ENCODE measurements at regions not wholly inside any gene's neighbourhood (a gene's known extent, or its start where the extent isn't known, plus 50 kb on each side); places are given as distances from the start of the nearest gene placed in this dataset.

DNA sequence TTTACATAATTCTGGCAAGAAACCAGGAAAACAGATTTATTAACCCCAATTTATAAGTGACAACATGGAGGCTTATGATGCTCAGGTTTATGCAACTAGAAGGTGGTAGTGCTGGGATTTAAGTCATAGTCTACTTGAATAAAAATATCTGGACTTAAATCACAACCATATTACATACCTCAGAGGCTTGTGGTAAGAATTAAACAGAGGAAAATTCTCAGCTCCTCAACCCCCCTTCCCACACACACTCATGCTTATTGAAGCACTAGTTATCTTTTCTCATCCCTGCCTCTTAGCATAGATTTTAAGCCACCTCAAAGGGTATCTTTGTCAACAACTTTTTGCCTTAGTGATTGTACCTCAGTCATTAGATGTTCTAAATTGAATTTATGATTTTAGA lies 731.0 kb downstream of the PRELID2 start:
- Histone ChIP-seq H3K79me2 (no peaks in the 10 kb centered on the region), H2AFZ (no peak overlapping the region), H3K4me3 (ENCODE audit: low read depth, low read length) (no peak overlapping the region), H3K36me3 (ENCODE audit: control insufficient read depth, insufficient read depth, low read length) (no peaks in the 10 kb centered on the region), H3K4me2 (ENCODE audit: low read length) (no peak overlapping the region), H3K27me3 (ENCODE audit: control insufficient read depth, insufficient read depth, low read length) (no peaks in the 10 kb centered on the region), H3K9ac (no peak overlapping the region), H3K27ac (no peak overlapping the region), H3K9me3 (ENCODE audit: control insufficient read depth, low read length) (no peaks in the 10 kb centered on the region), H3K4me1 (no peaks in the 10 kb centered on the region)
- TF ChIP-seq, protein P1, sequence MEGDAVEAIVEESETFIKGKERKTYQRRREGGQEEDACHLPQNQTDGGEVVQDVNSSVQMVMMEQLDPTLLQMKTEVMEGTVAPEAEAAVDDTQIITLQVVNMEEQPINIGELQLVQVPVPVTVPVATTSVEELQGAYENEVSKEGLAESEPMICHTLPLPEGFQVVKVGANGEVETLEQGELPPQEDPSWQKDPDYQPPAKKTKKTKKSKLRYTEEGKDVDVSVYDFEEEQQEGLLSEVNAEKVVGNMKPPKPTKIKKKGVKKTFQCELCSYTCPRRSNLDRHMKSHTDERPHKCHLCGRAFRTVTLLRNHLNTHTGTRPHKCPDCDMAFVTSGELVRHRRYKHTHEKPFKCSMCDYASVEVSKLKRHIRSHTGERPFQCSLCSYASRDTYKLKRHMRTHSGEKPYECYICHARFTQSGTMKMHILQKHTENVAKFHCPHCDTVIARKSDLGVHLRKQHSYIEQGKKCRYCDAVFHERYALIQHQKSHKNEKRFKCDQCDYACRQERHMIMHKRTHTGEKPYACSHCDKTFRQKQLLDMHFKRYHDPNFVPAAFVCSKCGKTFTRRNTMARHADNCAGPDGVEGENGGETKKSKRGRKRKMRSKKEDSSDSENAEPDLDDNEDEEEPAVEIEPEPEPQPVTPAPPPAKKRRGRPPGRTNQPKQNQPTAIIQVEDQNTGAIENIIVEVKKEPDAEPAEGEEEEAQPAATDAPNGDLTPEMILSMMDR (IDR thresholded peaks at IDR 0.05): no peak

DNA sequence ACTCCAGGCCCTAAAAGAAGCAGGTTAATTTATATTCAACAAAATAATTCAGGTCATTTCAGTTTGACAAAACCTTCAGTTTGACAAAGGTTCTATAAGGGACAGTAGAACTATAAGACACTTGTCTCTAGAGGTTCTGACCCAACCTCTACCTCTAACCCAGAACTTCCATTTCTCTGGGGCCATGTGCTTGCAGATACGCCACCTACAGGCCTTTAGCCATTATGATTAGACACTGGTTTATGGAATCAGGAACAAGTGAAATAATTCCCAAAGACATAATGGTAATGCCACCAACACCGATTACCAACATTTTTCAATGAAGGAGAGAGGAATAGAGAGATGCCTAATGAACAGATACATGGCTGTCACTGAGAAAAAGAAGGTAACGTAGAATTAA lies 733.9 kb downstream of the PRELID2 start:
- Histone ChIP-seq H3K9me3 (ENCODE audit: control insufficient read depth, low read length) (no peaks in the 10 kb centered on the region), H3K36me3 (ENCODE audit: control insufficient read depth, insufficient read depth, low read length) (no peaks in the 10 kb centered on the region), H3K4me3 (ENCODE audit: low read depth, low read length) (no peak overlapping the region), H3K79me2 (no peaks in the 10 kb centered on the region), H3K27me3 (ENCODE audit: control insufficient read depth, insufficient read depth, low read length) (no peaks in the 10 kb centered on the region), H3K4me2 (ENCODE audit: low read length) (no peak overlapping the region), H2AFZ (no peak overlapping the region), H3K9ac (no peak overlapping the region), H3K4me1 (no peaks in the 10 kb centered on the region), H3K27ac (no peak overlapping the region)
- TF ChIP-seq, protein P1 (IDR thresholded peaks at IDR 0.05): no peak

DNA sequence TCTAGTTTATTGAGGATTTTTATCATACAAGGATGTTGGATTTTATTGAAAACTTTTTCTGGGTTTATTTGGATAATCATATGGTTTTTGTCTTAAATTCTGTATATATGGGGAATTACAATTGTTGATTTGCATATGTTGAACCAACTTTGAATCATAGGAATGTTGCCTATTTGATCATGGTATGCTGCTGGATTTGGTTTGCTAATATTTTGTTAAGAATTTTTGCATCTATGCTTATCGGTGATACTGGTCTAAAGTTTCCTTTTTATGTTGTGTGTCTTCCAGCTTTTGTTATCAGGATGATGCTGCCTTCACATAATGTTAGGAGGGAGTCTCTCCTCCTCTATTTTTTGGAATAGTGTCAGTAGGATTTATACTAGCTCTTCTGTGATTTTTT lies 745.0 kb downstream of the PRELID2 start:
- TF ChIP-seq, protein P1 (IDR thresholded peaks at IDR 0.05): no peak
- Histone ChIP-seq H3K9ac (no peak overlapping the region), H3K27me3 (ENCODE audit: control insufficient read depth, insufficient read depth, low read length) (no peaks in the 10 kb centered on the region), H2AFZ (no peak overlapping the region), H3K9me3 (ENCODE audit: control insufficient read depth, low read length) (no peaks in the 10 kb centered on the region), H3K4me1 (no peaks in the 10 kb centered on the region), H3K79me2 (no peaks in the 10 kb centered on the region), H3K4me3 (ENCODE audit: low read depth, low read length) (no peak overlapping the region), H3K36me3 (ENCODE audit: control insufficient read depth, insufficient read depth, low read length) (no peaks in the 10 kb centered on the region), H3K27ac (no peak overlapping the region), H3K4me2 (ENCODE audit: low read length) (no peak overlapping the region)

DNA sequence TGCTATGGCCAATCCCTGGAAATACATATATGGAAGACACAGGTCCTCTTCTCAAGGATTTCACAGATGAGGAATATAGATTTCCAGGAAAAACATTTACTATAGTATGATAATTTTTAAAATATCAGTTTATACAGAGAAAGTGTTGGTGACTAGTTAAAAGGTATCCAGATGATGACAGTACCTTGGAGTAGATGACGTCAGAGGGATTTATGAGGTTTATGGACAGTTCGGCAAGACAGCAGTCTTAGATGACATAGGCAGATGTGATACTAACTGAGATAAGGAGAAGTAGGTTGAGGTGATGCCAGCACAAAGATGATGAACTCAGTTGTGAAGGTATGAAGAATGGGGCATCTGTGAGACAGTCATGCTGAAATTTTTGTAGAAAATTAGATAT lies 750.3 kb downstream of the PRELID2 start:
- Histone ChIP-seq H2AFZ (no peak overlapping the region), H3K36me3 (ENCODE audit: control insufficient read depth, insufficient read depth, low read length) (no peaks in the 10 kb centered on the region), H3K4me2 (ENCODE audit: low read length) (no peak overlapping the region), H3K9me3 (ENCODE audit: control insufficient read depth, low read length) (no peaks in the 10 kb centered on the region), H3K27me3 (ENCODE audit: control insufficient read depth, insufficient read depth, low read length) (no peaks in the 10 kb centered on the region), H3K4me1 (no peaks in the 10 kb centered on the region), H3K9ac (no peak overlapping the region), H3K27ac (no peak overlapping the region), H3K4me3 (ENCODE audit: low read depth, low read length) (no peak overlapping the region), H3K79me2 (no peaks in the 10 kb centered on the region)
- TF ChIP-seq, protein P1 (IDR thresholded peaks at IDR 0.05): no peak

DNA sequence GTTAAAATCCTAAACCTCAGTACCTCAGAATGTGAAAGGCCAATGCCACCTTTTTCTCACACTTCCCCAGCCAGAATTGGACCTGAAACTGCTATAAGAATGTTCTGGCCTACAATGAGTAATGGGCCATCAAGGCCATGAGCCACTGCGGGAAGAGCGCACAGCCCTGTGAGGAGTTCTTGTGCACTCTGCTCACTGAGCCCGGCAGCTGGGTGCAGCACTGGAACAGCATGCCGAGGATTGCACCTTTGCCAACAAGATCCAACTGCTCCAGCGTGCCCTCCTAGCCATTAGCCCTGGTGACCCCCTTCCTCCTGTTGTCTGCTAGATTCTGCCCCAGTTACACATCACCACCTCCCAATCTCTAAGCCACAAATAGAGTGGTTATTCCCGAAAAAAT lies 758.1 kb downstream of the PRELID2 start:
- H3K36me3 ChIP-seq (ENCODE audit: control insufficient read depth, insufficient read depth, low read length): no peaks in the 10 kb centered on the region
- no peaks in the 10 kb centered on the region for H3K9me3 ChIP-seq (ENCODE audit: control insufficient read depth, low read length)
- no peak overlapping the region for H3K27ac ChIP-seq
- TF ChIP-seq, protein P1 (IDR thresholded peaks at IDR 0.05): no peak
- no peak overlapping the region for H2AFZ ChIP-seq
- H3K27me3 ChIP-seq (ENCODE audit: control insufficient read depth, insufficient read depth, low read length): no peaks in the 10 kb centered on the region
- H3K9ac ChIP-seq: no peak overlapping the region
- H3K4me3 ChIP-seq (ENCODE audit: low read depth, low read length): no peak overlapping the region
- H3K79me2 ChIP-seq: no peaks in the 10 kb centered on the region
- H3K4me1 ChIP-seq: no peaks in the 10 kb centered on the region
- no peak overlapping the region for H3K4me2 ChIP-seq (ENCODE audit: low read length)

Data from parathyroid adenoma (tissue), 2 donors.